Mesenchymal stem cell (in vitro differentiated cells and primary cell): ENCODE measurements at regions not wholly inside any gene's neighbourhood (a gene's known extent, or its start where the extent isn't known, plus 50 kb on each side); places are given as distances from the start of the nearest gene placed in this dataset. TPM values are rescaled to one million over a fixed set of nuclear protein-coding genes. Genes with fewer than 3 reads are reported as not detected.
A peak's percentile ranks its signal among the peaks of the same experiment; 100 is the strongest.

Source experiments
- DNase-seq: peaks from one replicate; pipeline ENCODE4 v3.0.0-alpha.2; 2013
- H2AFZ ChIP-seq: one replicate; pipeline ENCODE4 v1.6.1; 2013; ENCODE audit warnings: low read depth, mild to moderate bottlenecking, control low read depth, inconsistent platforms, low read length, moderate library complexity
- H2AK5ac ChIP-seq: 2 replicates; pipeline ENCODE4 v1.6.1; 2013; ENCODE audit warnings: low read length, moderate library complexity, mild to moderate bottlenecking, inconsistent platforms; ENCODE audit not compliant: severe bottlenecking
- H2BK120ac ChIP-seq: one replicate; pipeline ENCODE4 v1.6.1; 2013; ENCODE audit warnings: low read depth, mild to moderate bottlenecking, inconsistent platforms, low read length, moderate library complexity
- H2BK12ac ChIP-seq, 2 experiments: one replicate each; pipeline ENCODE4 v1.6.1; 2013; ENCODE audit warnings: inconsistent platforms in 2 of 2, low read length in 2 of 2, mild to moderate bottlenecking in 2 of 2, moderate library complexity in 2 of 2, control low read depth in 1 of 2
- H2BK15ac ChIP-seq: one replicate; pipeline ENCODE4 v1.6.1; 2013; ENCODE audit warnings: mild to moderate bottlenecking, low read depth, inconsistent platforms; ENCODE audit not compliant: poor library complexity, severe bottlenecking
- H2BK5ac ChIP-seq: 2 replicates; pipeline ENCODE4 v1.6.1; 2013; ENCODE audit warnings: low read depth, mild to moderate bottlenecking, low read length, control low read depth, inconsistent platforms; ENCODE audit not compliant: poor library complexity, severe bottlenecking
- H3K14ac ChIP-seq, 2 experiments: one replicate each; pipeline ENCODE4 v1.6.1; 2013; ENCODE audit warnings: inconsistent platforms in 2 of 2, low read length in 2 of 2, control low read depth in 1 of 2, mild to moderate bottlenecking in 1 of 2, moderate library complexity in 1 of 2
- H3K18ac ChIP-seq, 2 experiments: one replicate each; pipeline ENCODE4 v1.6.1; 2013; ENCODE audit warnings: inconsistent platforms in 2 of 2, low read length in 2 of 2, control low read depth in 1 of 2, low read depth in 1 of 2, mild to moderate bottlenecking in 1 of 2
- H3K23ac ChIP-seq, 2 experiments: one replicate each; pipeline ENCODE4 v1.6.1; 2013; ENCODE audit warnings: inconsistent platforms in 2 of 2, low read length in 2 of 2, mild to moderate bottlenecking in 2 of 2, moderate library complexity in 2 of 2, control low read depth in 1 of 2
- H3K27ac ChIP-seq: 2 replicates; pipeline ENCODE4 v1.5.1; 2013; ENCODE audit warnings: mild to moderate bottlenecking, moderate library complexity, low read length, control low read depth, inconsistent platforms; ENCODE audit not compliant: poor library complexity, severe bottlenecking
- H3K27me3 ChIP-seq, 2 experiments: 2 replicates each; pipeline versions ENCODE4 v1.6.1 to v1.7.0; 2013; ENCODE audit warnings: low read length in 2 of 2, mild to moderate bottlenecking in 2 of 2, moderate library complexity in 2 of 2, control low read depth in 1 of 2, inconsistent platforms in 1 of 2; ENCODE audit not compliant: control insufficient read depth in 1 of 2, insufficient read depth in 1 of 2
- H3K36me3 ChIP-seq, 2 experiments: 2 replicates each; pipeline versions ENCODE4 v1.6.1 to v1.7.0; 2013; ENCODE audit warnings: low read length in 2 of 2, control low read depth in 1 of 2, inconsistent platforms in 1 of 2, low read depth in 1 of 2, mild to moderate bottlenecking in 1 of 2; ENCODE audit not compliant: insufficient read depth in 2 of 2, control insufficient read depth in 1 of 2
- H3K4ac ChIP-seq, 2 experiments: one replicate each; pipeline ENCODE4 v1.6.1; 2013; ENCODE audit warnings: inconsistent platforms in 2 of 2, low read length in 2 of 2, mild to moderate bottlenecking in 2 of 2, moderate library complexity in 2 of 2, control low read depth in 1 of 2, low read depth in 1 of 2
- H3K4me1 ChIP-seq: 2 replicates; pipeline ENCODE4 v1.6.1; 2013; ENCODE audit warnings: low read depth, low read length, control low read depth; ENCODE audit not compliant: control insufficient read depth, insufficient read depth
- H3K4me2 ChIP-seq: 2 replicates; pipeline ENCODE4 v1.6.1; 2013; ENCODE audit warnings: low read length, mild to moderate bottlenecking, inconsistent platforms; ENCODE audit not compliant: poor library complexity, severe bottlenecking
- H3K4me3 ChIP-seq, 2 experiments: 2 replicates each; pipeline versions ENCODE4 v1.5.1 to v1.7.0; 2013; ENCODE audit warnings: low read length in 2 of 2, mild to moderate bottlenecking in 2 of 2, control low read depth in 1 of 2, low read depth in 1 of 2; ENCODE audit not compliant: insufficient read depth in 1 of 2
- H3K79me1 ChIP-seq: replicated peaks from 2 replicates; pipeline ENCODE4 v1.6.1; 2013; ENCODE audit warnings: mild to moderate bottlenecking, control low read depth, low read length, inconsistent platforms; ENCODE audit not compliant: poor library complexity, severe bottlenecking
- H3K9ac ChIP-seq: 2 replicates; pipeline ENCODE4 v1.7.0; 2013; ENCODE audit warnings: mild to moderate bottlenecking, low read length, moderate library complexity
- H3K9me3 ChIP-seq: 2 replicates; pipeline ENCODE4 v1.7.0; 2013; ENCODE audit warnings: mild to moderate bottlenecking, low read length; ENCODE audit not compliant: control insufficient read depth
- H4K8ac ChIP-seq: one replicate; pipeline ENCODE4 v1.6.1; 2013; ENCODE audit warnings: inconsistent platforms, mild to moderate bottlenecking, low read length, moderate library complexity
- H4K91ac ChIP-seq: one replicate; pipeline ENCODE4 v1.6.1; 2013; ENCODE audit warnings: mild to moderate bottlenecking, low read length, inconsistent platforms
- WGBS: methylation state at CpG from one replicate; pipeline ENCODE4 v1.1.7; 2013; ENCODE audit warnings: mixed read lengths; 5-methylcytosine and 5-hydroxymethylcytosine counted together
- small RNA-seq: library from polyadenylated mRNA; stranded (forward); fragments of <200 nt; extraction: miRNeasy Mini kit (QIAGEN cat#:217004); gene quantifications from one replicate; pipeline ENCODE3, GENCODE V24; 2013; ENCODE audit warnings: low read depth

DNA sequence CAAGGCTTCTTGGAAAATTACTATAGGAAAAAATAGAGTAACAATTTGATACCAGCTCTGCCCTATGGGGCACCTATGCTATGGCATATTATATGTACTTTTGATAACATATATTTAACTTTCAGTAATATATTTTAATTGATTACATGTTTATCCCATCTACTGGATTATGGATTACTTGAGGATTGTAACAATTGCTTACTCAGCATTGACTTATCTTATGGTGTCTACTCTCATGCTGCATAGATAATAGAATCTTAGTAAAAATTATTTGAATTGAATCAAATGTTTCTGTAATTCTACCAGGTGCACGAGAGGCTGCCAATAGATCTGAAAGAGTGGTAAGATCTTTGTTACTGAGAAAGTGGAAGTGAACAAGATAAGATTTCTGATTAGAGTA is 57.8 kb upstream of the CALCR start:
- Histone ChIP-seq H3K4me2 (no peak overlapping the region), H3K9me3 (no peaks in the 10 kb centered on the region)

GRCh38 chr7:93629291-93629801 is 54.8 kb upstream of the CALCR start:
- no peaks in the 10 kb centered on the region for H3K79me1 ChIP-seq
- peaks cover 8% of the 10 kb centered on the region for H3K9me3 ChIP-seq
- H3K9ac ChIP-seq, result no peak overlapping the region
- H2BK120ac ChIP-seq, result no peak overlapping the region
- no peak overlapping the region for H2BK12ac ChIP-seq
- no peak overlapping the region for H2BK5ac ChIP-seq
- no peaks in the 10 kb centered on the region for H3K4me1 ChIP-seq
- no peak overlapping the region for H3K23ac ChIP-seq
- no peak overlapping the region for H2AK5ac ChIP-seq
- H3K4me2 ChIP-seq, result no peak overlapping the region
- WGBS, result 38% methylated on average over 2 of the region's 2 CpGs
- peak; percentile 6 for DNase-seq
- H3K18ac ChIP-seq, result no peak overlapping the region
- H3K4me3 ChIP-seq, result no peak overlapping the region
- no peak overlapping the region for H4K8ac ChIP-seq
- no peak overlapping the region for H3K27ac ChIP-seq
- no peaks in the 10 kb centered on the region for H3K27me3 ChIP-seq
- no peak overlapping the region for H4K91ac ChIP-seq
- H2AFZ ChIP-seq, result no peak overlapping the region
- H3K4ac ChIP-seq, result no peak overlapping the region
- no peaks in the 10 kb centered on the region for H3K36me3 ChIP-seq
- no peak overlapping the region for H2BK15ac ChIP-seq
- no peak overlapping the region for H3K14ac ChIP-seq

More for the DNA sequence above, 57.8 kb upstream of the CALCR start:
- no CpG with 5 or more reads among the region's 1 CpG for WGBS
- Histone ChIP-seq H3K27ac (no peak overlapping the region), H3K79me1 (no peaks in the 10 kb centered on the region), H2BK15ac (no peak overlapping the region), H3K27me3 (no peaks in the 10 kb centered on the region), H2BK5ac (no peak overlapping the region), H3K4me1 (no peaks in the 10 kb centered on the region), H3K9ac (no peak overlapping the region), H2AFZ (no peak overlapping the region), H4K8ac (no peak overlapping the region), H3K14ac (no peak overlapping the region), H3K4me3 (no peak overlapping the region), H2BK120ac (no peak overlapping the region), H3K4ac (no peak overlapping the region), H3K18ac (no peak overlapping the region), H2BK12ac (no peak overlapping the region), H2AK5ac (no peak overlapping the region), H3K23ac (no peak overlapping the region), H3K36me3 (no peaks in the 10 kb centered on the region), H4K91ac (no peak overlapping the region)
- DNase-seq, result no peak

DNA sequence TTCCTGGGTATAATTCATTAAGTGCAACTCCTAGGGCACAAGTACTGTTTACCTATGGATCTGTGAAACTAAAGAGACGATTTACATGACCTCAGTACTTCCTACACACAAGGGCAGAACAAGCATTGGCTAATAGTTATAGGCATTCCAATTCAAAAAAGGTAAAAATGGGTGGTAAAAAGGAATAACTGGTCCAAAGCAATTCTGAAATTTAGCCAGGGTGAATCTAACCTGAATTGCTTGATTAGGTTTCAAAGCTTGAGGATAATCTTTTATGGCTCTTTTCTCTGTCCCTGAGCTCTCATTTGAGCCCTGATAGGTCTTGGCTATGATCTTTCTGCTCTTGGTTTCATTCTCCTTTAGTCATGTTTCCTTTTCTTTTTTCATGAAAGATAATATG is 52.3 kb upstream of the CALCR start:
- H3K4me1 ChIP-seq, result no peaks in the 10 kb centered on the region
- H2BK5ac ChIP-seq, result no peak overlapping the region
- peaks cover 8% of the 10 kb centered on the region for H3K9me3 ChIP-seq
- H3K27me3 ChIP-seq, result no peaks in the 10 kb centered on the region
- no peak overlapping the region for H3K9ac ChIP-seq
- H3K4ac ChIP-seq, result no peak overlapping the region
- H2AK5ac ChIP-seq, result no peak overlapping the region
- WGBS, result no CpG with 5 or more reads among the region's 1 CpG
- H3K27ac ChIP-seq, result no peak overlapping the region
- no peak overlapping the region for H4K8ac ChIP-seq
- H3K4me3 ChIP-seq, result no peak overlapping the region
- H3K18ac ChIP-seq, result no peak overlapping the region
- H3K23ac ChIP-seq, result no peak overlapping the region
- H2BK120ac ChIP-seq, result no peak overlapping the region
- no peak overlapping the region for H3K4me2 ChIP-seq
- no peaks in the 10 kb centered on the region for H3K36me3 ChIP-seq
- no peak overlapping the region for H2BK12ac ChIP-seq
- H3K14ac ChIP-seq, result no peak overlapping the region
- no peak overlapping the region for H2BK15ac ChIP-seq
- no peak overlapping the region for H4K91ac ChIP-seq
- H3K79me1 ChIP-seq, result no peaks in the 10 kb centered on the region
- no peak for DNase-seq
- H2AFZ ChIP-seq, result no peak overlapping the region

Small RNAs in the stretch of these regions (small RNA-seq; reads per million reads assigned to genes)
- gene AC002075.2 (not detected), gene MIR4652 (not detected)
